GM12864 (cell line): ENCODE measurements at regions not wholly inside any gene's neighbourhood (a gene's known extent, or its start where the extent isn't known, plus 50 kb on each side); places are given as distances from the start of the nearest gene placed in this dataset.

ENCODE experiments used
- DNase-seq: peaks from one replicate; pipeline ENCODE4 v3.0.0-alpha.2; 2011; ENCODE audit warnings: low read depth
- H3K4me3 ChIP-seq: 2 replicates; pipeline ENCODE4 v1.5.1; 2011; ENCODE audit warnings: mild to moderate bottlenecking, low read depth, low read length, control low read depth
- TF ChIP-seq, protein P1 (sequence below): IDR thresholded peaks from 2 replicates; pipeline ENCODE4 v1.5.1; 2011; ENCODE audit warnings: low read depth, mild to moderate bottlenecking, moderate library complexity, low read length, control low read depth, inconsistent platforms; ENCODE audit errors: missing control alignments

DNA sequence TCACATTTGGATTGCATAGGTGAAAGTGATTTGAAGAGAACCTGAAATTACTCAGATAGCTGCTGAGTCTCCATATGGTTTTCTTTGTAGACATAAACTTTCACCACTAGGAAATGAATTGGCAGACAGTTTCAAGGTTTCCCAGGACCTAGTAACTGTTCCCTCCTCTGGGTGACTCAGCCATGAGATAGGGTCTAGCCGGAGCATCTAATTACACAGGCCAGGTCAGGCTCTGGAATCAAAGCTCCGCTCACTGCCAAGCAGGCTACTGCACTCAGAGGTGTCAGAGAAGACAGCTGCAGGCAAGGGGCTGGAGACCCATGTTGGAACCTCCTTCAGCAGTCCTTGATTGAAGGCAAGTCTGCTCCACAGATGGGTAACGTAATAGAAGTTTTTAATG, 429.2 kb downstream of the TNS1 start:
- no peak overlapping the region for H3K4me3 ChIP-seq
- TF ChIP-seq, protein P1, sequence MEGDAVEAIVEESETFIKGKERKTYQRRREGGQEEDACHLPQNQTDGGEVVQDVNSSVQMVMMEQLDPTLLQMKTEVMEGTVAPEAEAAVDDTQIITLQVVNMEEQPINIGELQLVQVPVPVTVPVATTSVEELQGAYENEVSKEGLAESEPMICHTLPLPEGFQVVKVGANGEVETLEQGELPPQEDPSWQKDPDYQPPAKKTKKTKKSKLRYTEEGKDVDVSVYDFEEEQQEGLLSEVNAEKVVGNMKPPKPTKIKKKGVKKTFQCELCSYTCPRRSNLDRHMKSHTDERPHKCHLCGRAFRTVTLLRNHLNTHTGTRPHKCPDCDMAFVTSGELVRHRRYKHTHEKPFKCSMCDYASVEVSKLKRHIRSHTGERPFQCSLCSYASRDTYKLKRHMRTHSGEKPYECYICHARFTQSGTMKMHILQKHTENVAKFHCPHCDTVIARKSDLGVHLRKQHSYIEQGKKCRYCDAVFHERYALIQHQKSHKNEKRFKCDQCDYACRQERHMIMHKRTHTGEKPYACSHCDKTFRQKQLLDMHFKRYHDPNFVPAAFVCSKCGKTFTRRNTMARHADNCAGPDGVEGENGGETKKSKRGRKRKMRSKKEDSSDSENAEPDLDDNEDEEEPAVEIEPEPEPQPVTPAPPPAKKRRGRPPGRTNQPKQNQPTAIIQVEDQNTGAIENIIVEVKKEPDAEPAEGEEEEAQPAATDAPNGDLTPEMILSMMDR = no peak
- no peak for DNase-seq

DNA sequence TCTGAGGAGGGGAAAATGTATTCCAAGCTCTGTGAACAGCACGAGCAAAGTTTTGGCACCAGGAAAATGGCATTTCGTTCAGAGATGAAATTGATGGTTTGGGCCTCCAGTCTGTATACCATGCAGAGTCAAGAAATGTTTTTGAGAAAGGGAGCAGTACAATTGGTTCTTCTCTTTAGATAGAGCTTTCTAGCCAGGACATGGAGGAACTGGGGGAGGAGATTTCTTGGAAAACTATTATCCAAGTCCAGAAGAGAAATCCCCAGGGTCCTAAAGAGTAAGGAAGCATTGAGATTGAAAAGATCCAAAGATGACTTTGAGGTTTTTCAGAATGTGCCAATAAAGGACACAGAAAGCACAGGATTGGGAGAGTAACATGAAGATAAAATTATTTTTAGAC, 432.4 kb downstream of the TNS1 start:
- no peak overlapping the region for H3K4me3 ChIP-seq
- DNase-seq = no peak
- TF ChIP-seq, protein P1 = no peak

DNA sequence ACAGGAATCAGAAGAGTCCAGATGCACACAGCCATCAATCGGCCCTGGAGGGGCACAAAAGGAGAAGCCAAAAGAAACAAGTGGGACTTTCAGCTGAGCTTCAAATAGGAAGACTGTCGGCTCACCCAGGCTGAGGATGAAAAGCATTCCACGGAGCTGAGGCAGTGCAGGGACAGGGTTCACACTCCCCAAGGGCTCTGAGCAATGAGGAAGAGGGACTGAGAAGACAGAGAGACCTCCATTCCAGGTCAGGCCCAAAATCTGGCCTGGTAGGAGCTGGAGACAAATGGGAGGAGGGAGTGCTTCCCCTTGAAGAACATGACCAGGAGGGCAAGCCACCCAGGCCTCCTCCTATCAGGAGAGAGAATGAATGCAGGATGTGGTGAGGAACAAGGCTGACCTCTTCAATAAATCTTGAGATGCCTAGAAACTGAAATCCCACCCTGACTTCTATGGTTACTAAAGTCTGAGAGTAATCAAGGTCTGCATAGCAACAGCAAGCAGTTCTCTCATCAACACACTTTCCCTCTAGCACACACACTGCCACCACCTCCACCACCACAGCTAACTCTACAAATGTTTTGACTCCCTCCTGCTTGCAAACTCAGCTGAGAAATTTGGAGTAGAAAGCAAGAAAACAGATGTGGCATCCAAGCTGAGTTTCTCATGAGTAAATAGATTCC, 434.4 kb downstream of the TNS1 start:
- DNase-seq = no peak

DNA sequence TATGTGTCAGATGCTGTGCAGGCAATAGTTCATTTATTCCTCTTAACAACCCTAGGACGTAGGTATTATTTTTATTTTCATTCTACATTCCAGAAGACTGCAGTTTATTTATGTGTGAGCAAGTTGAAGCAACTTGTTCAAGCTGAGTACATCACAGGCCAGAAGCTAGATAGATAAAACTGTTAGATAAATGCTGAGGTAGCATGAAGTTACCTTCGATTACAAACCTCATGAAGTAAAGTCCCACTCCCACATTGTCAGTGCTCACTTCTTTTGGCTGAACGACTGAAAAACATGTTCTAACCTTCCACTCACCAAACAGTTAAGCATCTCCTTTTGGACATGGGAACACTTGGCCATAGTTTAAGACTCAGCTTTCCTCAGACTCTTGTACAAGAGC, 439.2 kb downstream of the TNS1 start:
- DNase-seq = no peak
- TF ChIP-seq, protein P1 = no peak
- H3K4me3 ChIP-seq = no peak overlapping the region

More for the DNA sequence above, 434.4 kb downstream of the TNS1 start:
- TF ChIP-seq, protein P1 = no peak
- H3K4me3 ChIP-seq = no peak overlapping the region

DNA sequence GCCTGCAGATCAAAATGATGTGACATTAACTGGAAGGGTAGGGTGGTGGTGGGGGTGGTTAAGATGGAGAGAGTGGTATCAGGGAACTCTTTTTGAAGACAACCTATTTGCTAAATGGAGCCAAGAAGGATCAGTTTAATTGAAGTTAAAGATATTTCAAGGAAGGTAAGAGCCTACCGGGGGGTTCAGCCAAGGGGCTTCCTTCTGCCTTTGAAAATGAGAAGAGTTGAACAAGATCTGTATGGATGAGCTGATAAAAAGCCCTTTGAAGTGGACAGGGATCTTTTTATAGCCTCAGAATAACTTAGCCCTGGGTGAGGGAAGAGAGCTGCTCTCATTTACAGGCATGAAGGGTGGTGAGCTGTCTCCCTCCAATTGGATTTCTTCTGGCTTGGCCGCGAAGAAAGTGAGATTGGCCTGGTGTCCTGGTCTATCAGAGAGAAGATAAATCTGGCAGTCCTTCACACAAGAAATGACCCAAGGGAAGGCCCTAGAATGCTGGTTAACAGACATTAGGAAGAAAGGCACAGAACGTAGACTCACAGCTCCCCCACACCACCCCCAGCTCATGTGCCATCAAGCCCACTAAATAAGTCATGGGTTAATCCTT, 439.8 kb downstream of the TNS1 start:
- TF ChIP-seq, protein P1 = no peak
- no peak for DNase-seq
- H3K4me3 ChIP-seq = no peak overlapping the region

DNA sequence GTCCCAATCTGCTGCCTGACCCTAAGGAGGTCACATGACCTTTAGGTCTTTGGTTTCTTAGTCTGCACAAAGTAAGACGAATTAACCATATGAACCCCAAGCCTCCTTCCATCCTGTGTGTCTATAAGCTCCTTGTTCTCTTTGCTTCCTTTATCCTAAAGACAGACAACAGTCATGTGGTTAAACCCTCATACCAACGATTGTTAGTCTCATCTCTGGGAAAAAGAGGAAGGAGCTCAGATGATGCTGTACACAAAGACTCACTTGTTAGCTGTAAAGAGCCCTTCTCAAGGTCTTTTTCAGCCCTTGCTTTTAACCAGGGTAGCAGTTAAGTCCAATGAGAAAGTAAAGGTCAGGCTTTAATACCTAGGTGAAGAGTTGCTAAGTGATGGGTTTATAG, 443.7 kb downstream of the TNS1 start:
- no peak overlapping the region for H3K4me3 ChIP-seq
- TF ChIP-seq, protein P1 = no peak
- no peak for DNase-seq
